NCI-H526 (cell line): ENCODE measurements at regions not wholly inside any gene's neighbourhood (a gene's known extent, or its start where the extent isn't known, plus 50 kb on each side); places are given as distances from the start of the nearest gene placed in this dataset.
"Not testable (repeated sequence)": the region's sequence is repeated elsewhere in the genome, so short reads cannot be mapped to it uniquely, and the experiment has no call there.

Experiments
- DNase-seq, 2 experiments: peaks; one replicate each; lab custom pipeline; 2025; lab: John Stamatoyannopoulos, UW

DNA sequence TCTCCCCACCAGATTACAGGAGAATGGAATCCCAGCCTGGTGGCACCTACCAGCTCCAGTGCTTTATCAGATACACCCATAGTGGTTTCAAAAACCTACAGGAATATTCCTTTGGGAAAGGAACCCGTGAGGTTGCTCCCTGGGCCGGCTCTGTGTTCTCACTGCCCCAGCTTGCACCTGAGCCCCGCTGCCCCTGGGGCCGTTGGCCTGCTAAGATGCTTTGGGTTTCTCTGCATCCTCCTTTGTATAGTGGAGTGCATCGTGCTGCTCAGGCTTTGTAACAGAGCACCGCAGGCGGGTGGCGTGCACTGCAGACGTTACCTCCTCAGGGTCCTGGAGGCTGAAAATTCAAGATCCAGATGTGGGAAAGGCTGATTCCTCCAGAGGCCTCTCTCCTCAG is 414.1 kb downstream of the BRD1 start:
- no peak for DNase-seq

- DNase-seq = no peak
These were observed 414.5 kb downstream of the BRD1 start for GRCh38 chr22:49413146-49413545.

- no peak for DNase-seq
These were observed 415.4 kb downstream of the BRD1 start for GRCh38 chr22:49412236-49412635.

GRCh38 chr22:49411236-49411635 is 416.4 kb downstream of the BRD1 start:
- no peak for DNase-seq

GRCh38 chr22:49408102-49408836 is 419.4 kb downstream of the BRD1 start:
- DNase-seq = no peak

GRCh38 chr22:49406879-49407587 is 420.6 kb downstream of the BRD1 start:
- no peak for DNase-seq

- DNase-seq = no peak
These were observed 421.5 kb downstream of the BRD1 start for GRCh38 chr22:49406047-49406650.

DNA sequence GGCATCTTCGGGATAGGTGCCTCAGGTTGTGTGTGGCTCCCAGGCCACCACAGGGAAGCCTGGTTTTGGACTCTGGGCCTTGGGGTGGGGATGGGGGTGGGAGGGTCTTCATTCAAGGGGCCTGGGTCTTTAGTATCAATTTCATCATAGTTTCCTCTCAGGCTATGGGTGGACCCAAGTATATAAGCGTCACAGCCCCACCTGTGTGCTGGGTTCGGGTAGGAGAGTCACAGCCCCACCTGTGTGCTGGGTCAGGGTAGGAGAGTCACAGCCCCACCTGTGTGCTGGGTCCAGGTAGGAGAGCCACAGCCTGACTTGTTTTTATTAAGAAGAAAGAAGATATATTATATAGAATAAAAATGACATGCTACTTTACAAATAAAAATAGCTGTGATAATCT is 422.1 kb downstream of the BRD1 start:
- no peak for DNase-seq

DNA sequence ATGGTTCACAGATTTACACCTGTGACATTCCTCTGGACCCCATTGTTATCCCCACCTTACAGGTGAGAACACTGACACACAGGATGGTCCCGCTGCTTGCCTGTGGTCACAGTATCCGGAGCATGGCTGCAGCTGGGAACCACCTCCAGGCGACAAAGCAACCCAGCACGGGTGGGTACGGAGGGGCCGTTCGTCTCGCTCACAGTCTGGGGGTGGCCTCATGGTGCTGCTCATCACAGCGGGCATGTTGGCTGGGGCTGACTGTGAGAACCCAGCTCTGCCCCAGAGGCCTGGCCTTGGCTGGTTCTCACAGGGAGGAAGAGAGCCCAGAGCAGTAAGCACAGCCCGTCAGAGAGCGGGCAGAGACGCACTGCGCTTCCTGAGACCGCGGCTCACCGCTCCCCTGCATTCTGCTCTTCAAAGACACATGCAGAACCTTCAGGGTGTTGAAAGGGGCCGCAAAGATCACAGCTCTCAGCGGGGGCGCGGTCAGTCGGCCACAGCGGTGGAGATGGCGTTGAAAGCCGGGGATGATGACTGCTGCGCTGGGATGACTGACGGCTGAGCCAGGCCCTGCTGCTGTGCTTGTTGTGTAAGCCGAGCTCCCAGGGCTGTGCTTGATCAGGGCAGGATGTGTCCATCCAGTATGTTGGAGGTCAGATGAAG is 423.0 kb downstream of the BRD1 start:
- no peak for DNase-seq

- DNase-seq = no peak
These were observed 423.7 kb downstream of the BRD1 start for GRCh38 chr22:49404020-49404419.

GRCh38 chr22:49403102-49403501 is 424.6 kb downstream of the BRD1 start:
- DNase-seq = no peak

- DNase-seq = no peak
These were observed 425.5 kb downstream of the BRD1 start for GRCh38 chr22:49402169-49402568.

DNA sequence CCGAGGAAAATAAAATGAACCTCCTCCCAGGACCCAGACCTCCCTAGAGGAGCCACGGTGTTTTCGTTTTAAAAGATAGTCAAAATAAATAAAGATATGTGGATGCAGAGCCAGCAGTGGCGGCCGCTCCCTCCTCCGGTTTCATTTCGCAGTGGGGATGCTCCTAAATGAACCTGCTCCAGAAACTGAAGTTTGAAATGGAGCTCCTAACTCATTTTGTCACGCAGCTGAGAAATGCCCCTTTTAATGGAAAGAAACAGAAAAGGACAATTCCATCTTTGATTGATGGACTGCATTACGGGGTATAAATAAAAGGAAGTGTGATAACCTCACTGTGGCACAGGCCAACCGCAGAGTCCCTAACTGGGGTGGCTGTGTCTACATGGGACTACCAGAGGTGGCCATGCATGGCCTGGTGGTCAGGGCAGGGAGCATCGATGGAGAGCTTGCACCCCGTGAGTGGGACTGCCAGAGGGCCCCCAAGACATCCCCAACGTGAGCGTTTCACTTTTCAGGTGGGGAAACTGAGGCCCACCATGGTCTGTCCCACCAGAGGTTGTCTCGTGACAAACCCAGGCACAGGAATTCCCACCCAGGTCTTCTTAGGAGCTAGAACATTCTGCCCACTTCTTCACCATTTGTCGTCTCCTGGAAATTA is 426.6 kb downstream of the BRD1 start:
- no peak for DNase-seq

GRCh38 chr22:49400136-49400940 is 427.3 kb downstream of the BRD1 start:
- DNase-seq = no peak

DNA sequence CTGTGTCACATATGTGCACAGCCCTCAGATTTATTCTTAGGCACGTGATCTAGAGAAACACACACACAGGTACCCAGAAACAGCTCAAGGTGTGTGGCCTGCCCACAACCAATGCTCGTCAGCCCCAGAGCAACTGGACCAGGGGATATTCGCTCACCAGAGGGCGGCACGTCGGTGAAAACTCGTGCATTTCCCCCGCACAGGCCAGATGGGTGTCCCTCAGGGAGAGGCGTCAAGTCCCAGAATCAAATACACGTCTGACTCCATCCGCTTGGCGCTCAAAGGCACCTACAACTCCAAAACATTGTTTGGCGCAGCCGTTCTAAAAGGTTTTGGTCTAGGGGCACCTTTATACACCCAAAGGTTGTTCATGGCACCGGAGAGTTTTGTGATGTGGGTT is 429.0 kb downstream of the BRD1 start:
- no peak for DNase-seq

GRCh38 chr22:49398115-49398514 is 429.6 kb downstream of the BRD1 start:
- no peak for DNase-seq

- no peak for DNase-seq
These were observed 430.9 kb downstream of the BRD1 start for GRCh38 chr22:49396817-49397216.

GRCh38 chr22:49395617-49396016 is 432.1 kb downstream of the BRD1 start:
- DNase-seq = no peak

- not testable (repeated sequence) for DNase-seq
These were observed 432.6 kb downstream of the BRD1 start for GRCh38 chr22:49395062-49395461.

- no peak for DNase-seq
These were observed 433.4 kb downstream of the BRD1 start for GRCh38 chr22:49394116-49394785.

GRCh38 chr22:49393526-49393925 is 434.1 kb downstream of the BRD1 start:
- no peak for DNase-seq
